ENCODE measurements at regions not wholly inside any gene's neighbourhood (a gene's known extent, or its start where the extent isn't known, plus 50 kb on each side); places are given as distances from the start of the nearest gene placed in this dataset.
"Not testable (repeated sequence)": the region's sequence is repeated elsewhere in the genome, so short reads cannot be mapped to it uniquely, and the experiment has no call there.

GRCh38 chr3:106309274-106309673 lies 440.5 kb upstream of the CBLB start:
- intact Hi-C loops (cut with DNase I; ENCODE audit: low total_unique reads): no loop called here
- TF ChIP-seq CTCF (IDR thresholded peaks at IDR 0.05): no peak
- no peak for TF ChIP-seq POLR2A (IDR thresholded peaks at IDR 0.05)
- 93 to 98% methylated on average over 1 of the region's 1 CpG for WGBS, 2 donors

GRCh38 chr3:106309798-106310197 lies 441.0 kb upstream of the CBLB start:
- WGBS, 2 donors: 89 to 95% methylated on average over 4 of the region's 4 CpGs
- intact Hi-C loops (cut with DNase I; ENCODE audit: low total_unique reads); H3K4me3 ChIP-seq (ENCODE audit: low read depth, poor library complexity, severe bottlenecking); DNase-seq (ENCODE audit: low spot score in 2 of 2): not testable (repeated sequence)

More at GRCh38 chr3:106309274-106309673, 440.5 kb upstream of the CBLB start:
- DNase-seq (ENCODE audit: low spot score in 2 of 2): no peak
- H3K4me3 ChIP-seq (ENCODE audit: low read depth, poor library complexity, severe bottlenecking): no peak overlapping the region

GRCh38 chr3:106317141-106318055 lies 448.6 kb upstream of the CBLB start:
- no peak for DNase-seq (ENCODE audit: low spot score in 2 of 2)
- no peak overlapping the region for H3K4me3 ChIP-seq (ENCODE audit: low read depth, poor library complexity, severe bottlenecking)
- intact Hi-C loops (cut with DNase I; ENCODE audit: low total_unique reads): no loop called here
- WGBS, 2 donors: 91 to 92% methylated on average over 6 of the region's 6 CpGs
- TF ChIP-seq CTCF (IDR thresholded peaks at IDR 0.05) (no peak), POLR2A (IDR thresholded peaks at IDR 0.05) (no peak)

- not testable (repeated sequence) for H3K4me3 ChIP-seq (ENCODE audit: low read depth, poor library complexity, severe bottlenecking)
These were observed 452.6 kb upstream of the CBLB start for GRCh38 chr3:106321438-106321837.

GRCh38 chr3:106323586-106323985 lies 454.8 kb upstream of the CBLB start:
- DNase-seq (ENCODE audit: low spot score in 2 of 2): no peak
- no peak for TF ChIP-seq CTCF (IDR thresholded peaks at IDR 0.05)
- TF ChIP-seq POLR2A (IDR thresholded peaks at IDR 0.05): no peak
- WGBS, 2 donors: 66 to 78% methylated on average over 1 of the region's 1 CpG
- intact Hi-C loops (cut with DNase I; ENCODE audit: low total_unique reads): no loop called here
- H3K4me3 ChIP-seq (ENCODE audit: low read depth, poor library complexity, severe bottlenecking): no peak overlapping the region

More at GRCh38 chr3:106321438-106321837, 452.6 kb upstream of the CBLB start:
- 91 to 100% methylated on average over 1 of the region's 1 CpG for WGBS, 2 donors
- intact Hi-C loops (cut with DNase I; ENCODE audit: low total_unique reads); DNase-seq (ENCODE audit: low spot score in 2 of 2): not testable (repeated sequence)

- intact Hi-C loops (cut with DNase I; ENCODE audit: low total_unique reads): no loop called here
- no peak for TF ChIP-seq POLR2A (IDR thresholded peaks at IDR 0.05)
- TF ChIP-seq CTCF (IDR thresholded peaks at IDR 0.05): no peak
- H3K4me3 ChIP-seq (ENCODE audit: low read depth, poor library complexity, severe bottlenecking): no peak overlapping the region
- DNase-seq (ENCODE audit: low spot score in 2 of 2): no peak
- 69 to 74% methylated on average over 4 of the region's 4 CpGs for WGBS, 2 donors
These were observed 458.3 kb upstream of the CBLB start for GRCh38 chr3:106326941-106327695.
